HEK293 (cell line): ENCODE measurements at regions not wholly inside any gene's neighbourhood (a gene's known extent, or its start where the extent isn't known, plus 50 kb on each side); places are given as distances from the start of the nearest gene placed in this dataset.

Experiments
- CTCF ChIP-seq: fragments of 450-650 bp; formaldehyde crosslinking; IDR thresholded peaks from 2 replicates; pipeline ENCODE4 v1.5.1; 2016; ENCODE audit warnings: missing biosample characterization, missing genetic modification characterization
- HIC1 ChIP-seq: fragments of 450-650 bp; formaldehyde crosslinking; IDR thresholded peaks from 2 replicates; pipeline ENCODE4 v1.5.1; 2016; ENCODE audit warnings: missing biosample characterization, missing genetic modification characterization
- MEIS1 ChIP-seq: sonication (generic); formaldehyde crosslinking; IDR thresholded peaks from 2 replicates; pipeline ENCODE4 v1.8.1; 2022; ENCODE audit warnings: missing genetic modification reagents, mild to moderate bottlenecking, borderline replicate concordance
- MZF1 ChIP-seq: fragments of 450-650 bp; formaldehyde crosslinking; IDR thresholded peaks from 2 replicates; pipeline ENCODE4 v1.5.1; 2017; ENCODE audit warnings: missing biosample characterization, missing genetic modification characterization, borderline replicate concordance
- PRDM10 ChIP-seq: fragments of 450-650 bp; formaldehyde crosslinking; IDR thresholded peaks from 2 replicates; pipeline ENCODE4 v1.5.1; 2016; ENCODE audit warnings: missing biosample characterization, missing genetic modification characterization
- REST ChIP-seq: fragments of 450-650 bp; formaldehyde crosslinking; IDR thresholded peaks from 2 replicates; pipeline ENCODE4 v1.5.1; 2016; ENCODE audit warnings: missing biosample characterization, missing genetic modification characterization
- ZNF24 ChIP-seq: fragments of 450-650 bp; formaldehyde crosslinking; IDR thresholded peaks from 2 replicates; pipeline ENCODE4 v1.5.1; 2016; ENCODE audit warnings: missing biosample characterization, missing genetic modification characterization
- ZNF274 ChIP-seq, 2 experiments: fragments of 200-500 bp in 1 of 2; fragments of 450-650 bp in 1 of 2; sonication (Bioruptor generic) in 1 of 2; formaldehyde crosslinking in 1 of 2; IDR thresholded peaks; 2 replicates each; pipeline versions ENCODE4 v1.5.1 to v1.6.1; 2014 to 2016; ENCODE audit warnings: borderline replicate concordance in 1 of 2, inconsistent platforms in 1 of 2, low read length in 1 of 2, missing biosample characterization in 1 of 2, missing genetic modification characterization in 1 of 2
- ZNF292 ChIP-seq: fragments of 450-650 bp; formaldehyde crosslinking; IDR thresholded peaks from 2 replicates; pipeline ENCODE4 v1.5.1; 2016; ENCODE audit warnings: low read depth, missing biosample characterization, missing genetic modification characterization, borderline replicate concordance
- ZNF768 ChIP-seq: fragments of 450-650 bp; formaldehyde crosslinking; IDR thresholded peaks from 2 replicates; pipeline ENCODE4 v1.5.1; 2018; ENCODE audit warnings: missing biosample characterization, mild to moderate bottlenecking, missing genetic modification characterization

- TF ChIP-seq CTCF (tag by site-specific recombination) (no peak), HIC1 (tag by site-specific recombination) (no peak), ZNF274 (IDR thresholded peaks at IDR 0.05; ENCODE audit: low read length) (no peak), ZNF274 (tag by site-specific recombination; IDR thresholded peaks at IDR 0.05; ENCODE audit: borderline replicate concordance) (no peak), PRDM10 (tag by site-specific recombination) (no peak), ZNF24 (tag by site-specific recombination) (no peak), MEIS1 (CRISPR knock-in tag) (no peak), ZNF292 (tag by site-specific recombination) (no peak), ZNF768 (tag by site-specific recombination) (no peak), REST (tag by site-specific recombination) (no peak), MZF1 (tag by site-specific recombination) (no peak)
These were observed 108.9 kb upstream of the RESF1 start for GRCh38 chr12:31850268-31850667.
